ENCODE measurements at regions not wholly inside any gene's neighbourhood (a gene's known extent, or its start where the extent isn't known, plus 50 kb on each side); places are given as distances from the start of the nearest gene placed in this dataset.

GRCh38 chr7:136807598-136807997, 60.9 kb upstream of the CHRM2 start:
- TF ChIP-seq CTCF (IDR thresholded peaks at IDR 0.05) (no peak), REST (IDR thresholded peaks at IDR 0.05; ENCODE audit: insufficient read depth in 1 of 2, low read depth in 2 of 2, low read length in 1 of 2) (no peak), POLR2AphosphoS5 (IDR thresholded peaks at IDR 0.05; ENCODE audit: low read depth, low read length) (no peak)

Measured in Panc1 (cell line).